ENCODE measurements at regions not wholly inside any gene's neighbourhood (a gene's known extent, or its start where the extent isn't known, plus 50 kb on each side); places are given as distances from the start of the nearest gene placed in this dataset.

DNA sequence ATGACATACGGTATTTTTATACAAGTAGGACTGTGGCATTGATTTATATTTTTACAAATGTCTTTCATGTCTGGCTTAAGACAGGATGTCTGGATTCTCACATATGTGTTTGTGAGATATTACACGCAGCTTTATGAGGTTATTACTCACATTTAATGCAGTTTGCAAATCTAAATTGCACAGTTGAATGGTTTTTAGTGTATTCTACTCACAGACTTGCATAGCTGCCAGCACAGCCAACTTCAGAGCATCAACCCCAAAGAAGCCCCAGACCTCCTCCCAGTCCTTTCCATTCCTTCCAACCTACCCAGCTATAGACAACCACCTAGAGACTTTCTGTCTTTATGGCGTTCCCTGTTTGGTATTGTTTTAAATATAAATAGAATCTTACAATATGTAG, 193.8 kb upstream of the SHH start:
- Histone ChIP-seq H3K4me2 (ENCODE audit: unreplicated experiment) (no peak overlapping the region), H3K36me3 (ENCODE audit: low read depth) (no peaks in the 10 kb centered on the region), H3K9me3 (ENCODE audit: low read depth) (peaks cover 8% of the 10 kb centered on the region), H3F3A (ENCODE audit: insufficient read depth) (no peaks in the 10 kb centered on the region), H3K79me2 (ENCODE audit: insufficient read depth) (no peaks in the 10 kb centered on the region), H3K9ac (no peak overlapping the region), H3K9me2 (ENCODE audit: insufficient read depth) (no peaks in the 10 kb centered on the region), H2AFZ (no peak overlapping the region), H4K20me1 (ENCODE audit: insufficient read depth) (no peaks in the 10 kb centered on the region), H3K27me3 (replicated peaks; ENCODE audit: insufficient read depth) (no peaks in the 10 kb centered on the region), H3K4me1 (ENCODE audit: insufficient read depth) (no peaks in the 10 kb centered on the region), H3K27ac (no peak overlapping the region), H3K4me3 (no peak overlapping the region)
- TF ChIP-seq EZH2 (IDR thresholded peaks at IDR 0.05; ENCODE audit: insufficient read depth, poor library complexity, severe bottlenecking) (no peak), EZH2phosphoT487 (IDR thresholded peaks at IDR 0.05; ENCODE audit: insufficient read depth, low read depth) (no peak)
- DNase-seq, result no peak
- in situ Hi-C loops (cut with MboI), result no loop called here
- WGBS, 2 experiments (ENCODE audit: low coverage in 1 of 2, low lambda C conversion rate in 2 of 2, missing lambda C conversion rate in 2 of 2), result 6 to 7% methylated on average over 3 of the region's 3 CpGs

DNA sequence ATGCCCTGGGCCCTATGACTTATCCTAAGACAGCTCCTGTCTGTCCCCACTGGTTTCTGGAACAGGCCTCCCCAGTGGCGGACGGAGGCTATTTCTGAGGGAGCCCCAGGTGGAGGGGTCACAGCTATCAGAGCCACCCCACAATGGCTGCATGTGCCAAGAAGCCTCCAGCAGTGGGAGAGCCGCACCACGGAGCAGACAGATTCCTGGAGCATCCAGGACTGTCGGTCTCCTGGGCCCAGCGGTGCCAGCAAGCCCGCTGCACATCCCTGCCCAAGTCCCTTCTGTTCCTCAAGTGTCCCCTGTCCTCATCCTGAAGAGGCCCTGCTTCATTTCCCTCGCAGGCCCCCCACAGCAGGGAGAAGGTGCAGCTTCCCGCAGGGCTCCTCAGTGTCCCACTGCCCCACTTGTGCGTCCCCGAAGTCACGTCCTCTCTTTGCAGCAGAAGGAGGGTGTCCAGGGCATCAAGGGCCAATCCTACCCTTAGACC, 193.0 kb upstream of the SHH start:
- Histone ChIP-seq H3K9ac (no peak overlapping the region), H2AFZ (no peak overlapping the region), H3K36me3 (ENCODE audit: low read depth) (no peaks in the 10 kb centered on the region), H3K9me2 (ENCODE audit: insufficient read depth) (no peaks in the 10 kb centered on the region), H3K27me3 (replicated peaks; ENCODE audit: insufficient read depth) (no peaks in the 10 kb centered on the region), H3K27ac (no peak overlapping the region), H3K4me1 (ENCODE audit: insufficient read depth) (no peaks in the 10 kb centered on the region), H3K79me2 (ENCODE audit: insufficient read depth) (no peaks in the 10 kb centered on the region), H3F3A (ENCODE audit: insufficient read depth) (no peaks in the 10 kb centered on the region), H3K9me3 (ENCODE audit: low read depth) (peaks cover 5% of the 10 kb centered on the region), H4K20me1 (ENCODE audit: insufficient read depth) (no peaks in the 10 kb centered on the region), H3K4me3 (no peak overlapping the region), H3K4me2 (ENCODE audit: unreplicated experiment) (no peak overlapping the region)
- TF ChIP-seq EZH2 (IDR thresholded peaks at IDR 0.05; ENCODE audit: insufficient read depth, poor library complexity, severe bottlenecking) (no peak), EZH2phosphoT487 (IDR thresholded peaks at IDR 0.05; ENCODE audit: insufficient read depth, low read depth) (no peak)
- no peak for DNase-seq
- in situ Hi-C loops (cut with MboI), result no loop called here
- 21 to 30% methylated on average over 8 to 12 of the region's 12 CpGs for WGBS, 2 experiments (ENCODE audit: low coverage in 1 of 2, low lambda C conversion rate in 2 of 2, missing lambda C conversion rate in 2 of 2)

DNA sequence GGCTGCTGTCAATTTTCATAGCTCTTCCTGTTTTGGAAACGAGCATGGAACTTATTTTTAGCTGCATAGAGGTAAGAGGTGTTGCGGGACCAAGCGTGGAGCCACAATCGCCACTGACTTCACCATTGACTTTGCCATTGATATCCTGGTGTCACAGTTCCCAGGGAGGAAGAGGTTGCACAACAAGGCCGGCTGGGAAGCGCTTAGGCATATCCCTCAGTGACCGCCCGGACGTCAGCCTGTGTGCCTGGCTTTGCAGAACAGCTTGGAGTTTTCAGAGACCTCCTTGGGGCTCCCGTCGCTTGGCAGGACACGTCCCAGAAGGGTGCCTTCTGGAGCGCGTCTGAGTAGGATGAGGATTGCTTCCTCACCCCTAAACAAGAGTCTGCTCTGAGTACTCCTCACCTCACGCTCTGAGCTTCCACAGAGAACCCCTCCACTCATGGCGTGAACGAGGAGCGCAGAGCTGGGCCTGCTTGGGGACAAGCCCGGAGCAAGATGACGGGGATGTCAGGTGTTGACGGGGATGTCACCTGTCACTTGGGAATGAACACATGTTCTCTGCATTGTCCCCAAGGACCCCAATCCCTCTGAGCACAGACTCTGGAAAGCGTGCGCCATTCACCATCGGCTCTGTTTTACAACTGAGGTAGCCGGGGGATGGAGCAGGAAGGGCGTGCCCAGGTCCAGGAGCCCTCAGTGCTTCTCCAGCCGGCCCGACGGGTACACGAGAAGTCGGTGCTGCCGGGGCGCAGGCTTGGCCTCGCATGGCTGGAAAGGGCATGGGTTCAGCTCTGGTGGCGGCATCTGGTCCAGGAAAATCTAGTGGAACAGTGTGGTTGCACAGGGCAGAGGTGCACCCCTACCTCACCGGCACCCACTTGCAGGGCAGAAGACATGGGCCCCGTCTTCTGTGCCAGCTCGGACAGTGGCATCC, 192.3 kb upstream of the SHH start:
- in situ Hi-C loops (cut with MboI), result no loop called here

GRCh38 chr7:156003220-156004162, 191.2 kb upstream of the SHH start:
- WGBS, 2 experiments (ENCODE audit: low coverage in 1 of 2, low lambda C conversion rate in 2 of 2, missing lambda C conversion rate in 2 of 2), result 26 to 29% methylated on average over 21 to 22 of the region's 22 CpGs

More for the DNA sequence above, 192.3 kb upstream of the SHH start:
- Histone ChIP-seq H3F3A (ENCODE audit: insufficient read depth) (no peaks in the 10 kb centered on the region), H3K9me2 (ENCODE audit: insufficient read depth) (no peaks in the 10 kb centered on the region), H3K36me3 (ENCODE audit: low read depth) (no peaks in the 10 kb centered on the region), H3K4me2 (ENCODE audit: unreplicated experiment) (no peak overlapping the region), H4K20me1 (ENCODE audit: insufficient read depth) (no peaks in the 10 kb centered on the region), H3K9me3 (ENCODE audit: low read depth) (no peaks in the 10 kb centered on the region), H3K4me3 (no peak overlapping the region), H3K9ac (no peak overlapping the region), H3K27ac (no peak overlapping the region), H3K27me3 (replicated peaks; ENCODE audit: insufficient read depth) (no peaks in the 10 kb centered on the region), H3K79me2 (ENCODE audit: insufficient read depth) (no peaks in the 10 kb centered on the region), H2AFZ (no peak overlapping the region), H3K4me1 (ENCODE audit: insufficient read depth) (no peaks in the 10 kb centered on the region)
- WGBS, 2 experiments (ENCODE audit: low coverage in 1 of 2, low lambda C conversion rate in 2 of 2, missing lambda C conversion rate in 2 of 2), result 51 to 53% methylated on average over 38 of the region's 38 CpGs
- no peak for DNase-seq
- no peak for TF ChIP-seq EZH2 (IDR thresholded peaks at IDR 0.05; ENCODE audit: insufficient read depth, poor library complexity, severe bottlenecking)
- no peak for TF ChIP-seq EZH2phosphoT487 (IDR thresholded peaks at IDR 0.05; ENCODE audit: insufficient read depth, low read depth)

More at GRCh38 chr7:156003220-156004162, 191.2 kb upstream of the SHH start:
- H2AFZ ChIP-seq, result no peak overlapping the region
- no peak for DNase-seq
- H3K36me3 ChIP-seq (ENCODE audit: low read depth), result no peaks in the 10 kb centered on the region
- no peak overlapping the region for H3K27ac ChIP-seq
- no peak overlapping the region for H3K4me3 ChIP-seq
- no peaks in the 10 kb centered on the region for H3K79me2 ChIP-seq (ENCODE audit: insufficient read depth)
- H3F3A ChIP-seq (ENCODE audit: insufficient read depth), result no peaks in the 10 kb centered on the region
- H3K9me2 ChIP-seq (ENCODE audit: insufficient read depth), result no peaks in the 10 kb centered on the region
- no peaks in the 10 kb centered on the region for H3K27me3 ChIP-seq (replicated peaks; ENCODE audit: insufficient read depth)
- no peak overlapping the region for H3K4me2 ChIP-seq (ENCODE audit: unreplicated experiment)
- H4K20me1 ChIP-seq (ENCODE audit: insufficient read depth), result no peaks in the 10 kb centered on the region
- no peaks in the 10 kb centered on the region for H3K4me1 ChIP-seq (ENCODE audit: insufficient read depth)
- H3K9me3 ChIP-seq (ENCODE audit: low read depth), result no peaks in the 10 kb centered on the region
- in situ Hi-C loops (cut with MboI), result no loop called here
- H3K9ac ChIP-seq, result no peak overlapping the region
- TF ChIP-seq EZH2 (IDR thresholded peaks at IDR 0.05; ENCODE audit: insufficient read depth, poor library complexity, severe bottlenecking) (no peak), EZH2phosphoT487 (IDR thresholded peaks at IDR 0.05; ENCODE audit: insufficient read depth, low read depth) (no peak)

All from GM23248 (cell line).